ENCODE measurements at regions not wholly inside any gene's neighbourhood (a gene's known extent, or its start where the extent isn't known, plus 50 kb on each side); places are given as distances from the start of the nearest gene placed in this dataset.

- Histone ChIP-seq H4K20me1 (ENCODE audit: insufficient read depth) (no peaks in the 10 kb centered on the region), H3K36me3 (ENCODE audit: insufficient read depth, low read length) (no peaks in the 10 kb centered on the region), H3K79me2 (replicated peaks; ENCODE audit: insufficient read depth, low read length) (no peaks in the 10 kb centered on the region), H3K27ac (ENCODE audit: low read length) (no peak overlapping the region), H2AFZ (ENCODE audit: low read depth, low read length) (no peak overlapping the region), H3K4me3 (ENCODE audit: low read length) (no peak overlapping the region), H3K9me3 (ENCODE audit: low read length) (no peaks in the 10 kb centered on the region), H3K9ac (ENCODE audit: low read length) (no peak overlapping the region), H3K9me2 (ENCODE audit: insufficient read depth, low read length) (no peaks in the 10 kb centered on the region), H3K27me3 (ENCODE audit: insufficient read depth, low read depth, low read length) (no peaks in the 10 kb centered on the region), H3K4me2 (ENCODE audit: low read length) (no peak overlapping the region), H3F3A (ENCODE audit: insufficient read depth, low read length, poor library complexity, severe bottlenecking) (no peaks in the 10 kb centered on the region)
- no peak for TF ChIP-seq SMC3 (conservative IDR thresholded peaks at IDR 0.05; ENCODE audit: poor library complexity)
- no peak for TF ChIP-seq MXI1 (conservative IDR thresholded peaks at IDR 0.05; ENCODE audit: poor library complexity, severe bottlenecking)
- no peak for TF ChIP-seq EP300 (conservative IDR thresholded peaks at IDR 0.05; ENCODE audit: poor library complexity, severe bottlenecking)
- TF ChIP-seq TAF1 (IDR thresholded peaks at IDR 0.05; ENCODE audit: low read depth) = no peak
- no peak for TF ChIP-seq POLR2AphosphoS5 (IDR thresholded peaks at IDR 0.05)
- TF ChIP-seq REST (IDR thresholded peaks at IDR 0.05; ENCODE audit: borderline replicate concordance) = no peak
- no peak for TF ChIP-seq CTCF (IDR thresholded peaks at IDR 0.05; ENCODE audit: poor library complexity, severe bottlenecking)
Observed at GRCh38 chr10:23528419-23528818, 89.5 kb downstream of the OTUD1 start.

- Histone ChIP-seq H3K4me3 (ENCODE audit: low read length) (no peak overlapping the region), H3K9me2 (ENCODE audit: insufficient read depth, low read length) (no peaks in the 10 kb centered on the region), H3K27me3 (ENCODE audit: insufficient read depth, low read depth, low read length) (no peaks in the 10 kb centered on the region), H2AFZ (ENCODE audit: low read depth, low read length) (no peak overlapping the region), H3K36me3 (ENCODE audit: insufficient read depth, low read length) (no peaks in the 10 kb centered on the region), H3K79me2 (replicated peaks; ENCODE audit: insufficient read depth, low read length) (no peaks in the 10 kb centered on the region), H3K4me2 (ENCODE audit: low read length) (no peak overlapping the region), H3K9me3 (ENCODE audit: low read length) (no peaks in the 10 kb centered on the region), H3K9ac (ENCODE audit: low read length) (no peak overlapping the region), H4K20me1 (ENCODE audit: insufficient read depth) (no peaks in the 10 kb centered on the region), H3F3A (ENCODE audit: insufficient read depth, low read length, poor library complexity, severe bottlenecking) (no peaks in the 10 kb centered on the region), H3K27ac (ENCODE audit: low read length) (no peak overlapping the region)
- TF ChIP-seq MXI1 (conservative IDR thresholded peaks at IDR 0.05; ENCODE audit: poor library complexity, severe bottlenecking) (no peak), EZH2 (IDR thresholded peaks at IDR 0.05; ENCODE audit: borderline replicate concordance, insufficient read depth, low read length, poor library complexity, severe bottlenecking) (no peak)
Observed at GRCh38 chr10:23529625-23530024, 90.8 kb downstream of the OTUD1 start.

GRCh38 chr10:23530079-23530478 is 91.2 kb downstream of the OTUD1 start:
- H3K9me2 ChIP-seq (ENCODE audit: insufficient read depth, low read length) = no peaks in the 10 kb centered on the region
- H3K4me3 ChIP-seq (ENCODE audit: low read length) = no peak overlapping the region
- H3K79me2 ChIP-seq (replicated peaks; ENCODE audit: insufficient read depth, low read length) = no peaks in the 10 kb centered on the region
- H3K9ac ChIP-seq (ENCODE audit: low read length) = no peak overlapping the region
- H2AFZ ChIP-seq (ENCODE audit: low read depth, low read length) = no peak overlapping the region
- no peak overlapping the region for H3K4me2 ChIP-seq (ENCODE audit: low read length)
- H3K9me3 ChIP-seq (ENCODE audit: low read length) = no peaks in the 10 kb centered on the region
- no peaks in the 10 kb centered on the region for H3K27me3 ChIP-seq (ENCODE audit: insufficient read depth, low read depth, low read length)
- H3K36me3 ChIP-seq (ENCODE audit: insufficient read depth, low read length) = no peaks in the 10 kb centered on the region
- TF ChIP-seq SMC3 (conservative IDR thresholded peaks at IDR 0.05; ENCODE audit: poor library complexity) (peak; percentile 54), POLR2AphosphoS5 (IDR thresholded peaks at IDR 0.05) (no peak), MXI1 (conservative IDR thresholded peaks at IDR 0.05; ENCODE audit: poor library complexity, severe bottlenecking) (no peak), CTCF (IDR thresholded peaks at IDR 0.05; ENCODE audit: poor library complexity, severe bottlenecking) (peak; percentile 50)
- no peaks in the 10 kb centered on the region for H4K20me1 ChIP-seq (ENCODE audit: insufficient read depth)
- H3F3A ChIP-seq (ENCODE audit: insufficient read depth, low read length, poor library complexity, severe bottlenecking) = no peaks in the 10 kb centered on the region
- no peak overlapping the region for H3K27ac ChIP-seq (ENCODE audit: low read length)

Measured in neural cell (in vitro differentiated cells).